Liver (tissue), 3 donors: ENCODE measurements at regions not wholly inside any gene's neighbourhood (a gene's known extent, or its start where the extent isn't known, plus 50 kb on each side); places are given as distances from the start of the nearest gene placed in this dataset.

Experiments used
- CTCF ChIP-seq: fragments of 150-350 bp; IDR thresholded peaks from 2 replicates; pipeline ENCODE4 v1.5.1; 2017; ENCODE audit warnings: improper control_type of control experiment, low read depth, low read length; ENCODE audit not compliant: missing input control
- HNF4G ChIP-seq: IDR thresholded peaks from 2 replicates; pipeline ENCODE4 v1.6.1; 2016; ENCODE audit warnings: antibody characterized with exemption
- MAX ChIP-seq: IDR thresholded peaks from 2 replicates; pipeline ENCODE4 v1.6.1; 2016; ENCODE audit warnings: antibody characterized with exemption
- RAD21 ChIP-seq, 2 donors: IDR thresholded peaks; 2 replicates each; pipeline ENCODE4 v1.6.1; 2016; ENCODE audit warnings: antibody characterized with exemption in 2 of 2, mild to moderate bottlenecking in 2 of 2
- REST ChIP-seq: IDR thresholded peaks from 2 replicates; pipeline ENCODE4 v1.6.1; 2016; ENCODE audit warnings: antibody characterized with exemption, mild to moderate bottlenecking
- RXRA ChIP-seq, 2 donors: IDR thresholded peaks; 2 replicates each; pipeline ENCODE4 v1.6.1; 2017 to 2018; ENCODE audit warnings: antibody characterized with exemption in 2 of 2, mild to moderate bottlenecking in 1 of 2
- SP1 ChIP-seq: IDR thresholded peaks from 2 replicates; pipeline ENCODE4 v1.6.1; 2018; ENCODE audit warnings: antibody characterized with exemption, mild to moderate bottlenecking
- TAF1 ChIP-seq: conservative IDR thresholded peaks from 2 replicates; pipeline ENCODE4 v1.6.1; 2016; ENCODE audit warnings: antibody characterized with exemption, mild to moderate bottlenecking
- YY1 ChIP-seq: IDR thresholded peaks from 2 replicates; pipeline ENCODE4 v1.6.1; 2016; ENCODE audit warnings: antibody characterized with exemption, mild to moderate bottlenecking
- donor health status: healthy.
- donor health status: healthy.

- TF ChIP-seq HNF4G (no peak), MAX (no peak), CTCF (no peak), RXRA (IDR thresholded peaks at IDR 0.05) (no peak), SP1 (no peak), REST (no peak), TAF1 (no peak), RAD21 (IDR thresholded peaks at IDR 0.05) (no peak), YY1 (no peak)
These were observed 58.8 kb upstream of the FIGN start for GRCh38 chr2:163794635-163795034.
